ENCODE measurements at regions not wholly inside any gene's neighbourhood (a gene's known extent, or its start where the extent isn't known, plus 50 kb on each side); places are given as distances from the start of the nearest gene placed in this dataset.

DNA sequence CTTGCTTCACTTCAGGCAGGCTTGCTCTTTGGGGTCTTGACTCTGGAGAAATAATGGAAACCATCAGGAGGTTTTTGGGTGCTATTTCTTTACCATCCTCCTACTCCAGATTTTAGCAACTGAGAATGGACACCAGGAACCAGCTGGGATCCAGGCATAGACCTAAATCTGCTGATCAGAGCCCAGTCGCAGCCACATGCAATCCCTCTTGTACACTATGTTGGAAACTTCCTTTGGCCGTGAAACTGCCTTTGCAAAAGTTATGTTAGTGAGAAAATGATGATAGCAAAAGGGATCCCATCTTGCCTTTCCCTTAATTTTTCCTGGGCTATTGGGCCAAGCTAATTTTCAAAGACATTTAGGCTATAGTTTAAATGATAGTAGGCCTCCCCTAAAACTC is 158.8 kb upstream of the ARL4C start:
- TF ChIP-seq, protein P1, sequence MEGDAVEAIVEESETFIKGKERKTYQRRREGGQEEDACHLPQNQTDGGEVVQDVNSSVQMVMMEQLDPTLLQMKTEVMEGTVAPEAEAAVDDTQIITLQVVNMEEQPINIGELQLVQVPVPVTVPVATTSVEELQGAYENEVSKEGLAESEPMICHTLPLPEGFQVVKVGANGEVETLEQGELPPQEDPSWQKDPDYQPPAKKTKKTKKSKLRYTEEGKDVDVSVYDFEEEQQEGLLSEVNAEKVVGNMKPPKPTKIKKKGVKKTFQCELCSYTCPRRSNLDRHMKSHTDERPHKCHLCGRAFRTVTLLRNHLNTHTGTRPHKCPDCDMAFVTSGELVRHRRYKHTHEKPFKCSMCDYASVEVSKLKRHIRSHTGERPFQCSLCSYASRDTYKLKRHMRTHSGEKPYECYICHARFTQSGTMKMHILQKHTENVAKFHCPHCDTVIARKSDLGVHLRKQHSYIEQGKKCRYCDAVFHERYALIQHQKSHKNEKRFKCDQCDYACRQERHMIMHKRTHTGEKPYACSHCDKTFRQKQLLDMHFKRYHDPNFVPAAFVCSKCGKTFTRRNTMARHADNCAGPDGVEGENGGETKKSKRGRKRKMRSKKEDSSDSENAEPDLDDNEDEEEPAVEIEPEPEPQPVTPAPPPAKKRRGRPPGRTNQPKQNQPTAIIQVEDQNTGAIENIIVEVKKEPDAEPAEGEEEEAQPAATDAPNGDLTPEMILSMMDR (IDR thresholded peaks at IDR 0.05) = no peak
- no peak for TF ChIP-seq ZNF423 (CRISPR knock-in tag; IDR thresholded peaks at IDR 0.05)

All from WTC11 (cell line).